NB4 (cell line): ENCODE measurements at regions not wholly inside any gene's neighbourhood (a gene's known extent, or its start where the extent isn't known, plus 50 kb on each side); places are given as distances from the start of the nearest gene placed in this dataset.

Experiments used
- CTCF ChIP-seq: IDR thresholded peaks from one replicate; pipeline ENCODE4 v1.5.1; 2012; ENCODE audit warnings: low read depth, low read length
- POLR2A ChIP-seq: IDR thresholded peaks from 2 replicates; pipeline ENCODE4 v1.6.1; 2011; ENCODE audit warnings: mild to moderate bottlenecking; ENCODE audit not compliant: insufficient read length; ENCODE audit errors: extremely low read depth

- no peak for TF ChIP-seq CTCF
- TF ChIP-seq POLR2A, result no peak
Observed at GRCh38 chr2:204060841-204061240, 124.3 kb downstream of the ICOS start.
